ENCODE measurements at regions not wholly inside any gene's neighbourhood (a gene's known extent, or its start where the extent isn't known, plus 50 kb on each side); places are given as distances from the start of the nearest gene placed in this dataset.

DNA sequence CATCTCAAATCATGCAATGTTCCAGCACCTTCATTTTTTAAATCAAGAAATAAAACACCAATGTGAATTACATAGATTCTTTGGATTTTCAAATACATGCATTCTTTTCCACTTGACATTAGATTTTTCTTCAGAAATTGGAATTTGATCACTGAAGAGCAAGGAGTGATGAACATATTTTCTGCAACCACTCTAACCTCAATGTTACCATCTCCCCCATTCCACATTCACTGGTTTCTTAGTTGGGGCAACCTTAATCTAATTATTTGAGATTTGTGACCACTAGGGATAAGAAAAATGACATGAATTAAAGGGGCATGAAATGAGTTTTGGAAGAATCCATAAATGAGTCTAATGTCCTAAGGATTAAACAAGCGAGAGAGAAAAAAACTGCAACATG lies 168.7 kb upstream of the NR5A2 start:
- no peak overlapping the region for H3K9ac ChIP-seq (ENCODE audit: extremely low read depth, low read length, poor library complexity, severe bottlenecking)
- Mint-ChIP-seq H3K4me1 (peaks cover 10% of the 10 kb centered on the region), H3K9me3 (no peaks in the 10 kb centered on the region), H3K36me3 (ENCODE audit: low read depth) (no peaks in the 10 kb centered on the region), H3K27me3 (ENCODE audit: insufficient read depth) (no peaks in the 10 kb centered on the region), H3K27ac (no peak overlapping the region), H3K4me3 (no peak overlapping the region)
- no peaks in the 10 kb centered on the region for H3K27me3 ChIP-seq (ENCODE audit: control insufficient read depth, insufficient read depth, low read length, poor library complexity, severe bottlenecking)
- no peaks in the 10 kb centered on the region for H3K36me3 ChIP-seq (ENCODE audit: control insufficient read depth, insufficient read depth, low read length)
- H3K9me3 ChIP-seq (ENCODE audit: control insufficient read depth, low read length) = no peaks in the 10 kb centered on the region
- TF ChIP-seq, protein P1, sequence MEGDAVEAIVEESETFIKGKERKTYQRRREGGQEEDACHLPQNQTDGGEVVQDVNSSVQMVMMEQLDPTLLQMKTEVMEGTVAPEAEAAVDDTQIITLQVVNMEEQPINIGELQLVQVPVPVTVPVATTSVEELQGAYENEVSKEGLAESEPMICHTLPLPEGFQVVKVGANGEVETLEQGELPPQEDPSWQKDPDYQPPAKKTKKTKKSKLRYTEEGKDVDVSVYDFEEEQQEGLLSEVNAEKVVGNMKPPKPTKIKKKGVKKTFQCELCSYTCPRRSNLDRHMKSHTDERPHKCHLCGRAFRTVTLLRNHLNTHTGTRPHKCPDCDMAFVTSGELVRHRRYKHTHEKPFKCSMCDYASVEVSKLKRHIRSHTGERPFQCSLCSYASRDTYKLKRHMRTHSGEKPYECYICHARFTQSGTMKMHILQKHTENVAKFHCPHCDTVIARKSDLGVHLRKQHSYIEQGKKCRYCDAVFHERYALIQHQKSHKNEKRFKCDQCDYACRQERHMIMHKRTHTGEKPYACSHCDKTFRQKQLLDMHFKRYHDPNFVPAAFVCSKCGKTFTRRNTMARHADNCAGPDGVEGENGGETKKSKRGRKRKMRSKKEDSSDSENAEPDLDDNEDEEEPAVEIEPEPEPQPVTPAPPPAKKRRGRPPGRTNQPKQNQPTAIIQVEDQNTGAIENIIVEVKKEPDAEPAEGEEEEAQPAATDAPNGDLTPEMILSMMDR (conservative IDR thresholded peaks at IDR 0.05) = no peak
- H3K27ac ChIP-seq (ENCODE audit: low read depth, low read length) = no peak overlapping the region
- DNase-seq = no peak
- H3K4me1 ChIP-seq (ENCODE audit: control insufficient read depth, insufficient read depth, low read length) = peaks cover 3% of the 10 kb centered on the region
- WGBS, 2 experiments (ENCODE audit: insufficient coverage in 1 of 2, insufficient read length in 1 of 2) = 96 to 100% methylated on average over 1 of the region's 1 CpG
- H3K4me3 ChIP-seq (ENCODE audit: low read length) = no peak overlapping the region

- TF ChIP-seq, protein P1 (conservative IDR thresholded peaks at IDR 0.05) = no peak
- Mint-ChIP-seq H3K27ac (no peak overlapping the region), H3K36me3 (ENCODE audit: low read depth) (no peaks in the 10 kb centered on the region), H3K4me3 (no peak overlapping the region), H3K4me1 (peaks cover 10% of the 10 kb centered on the region), H3K9me3 (no peaks in the 10 kb centered on the region), H3K27me3 (ENCODE audit: insufficient read depth) (no peaks in the 10 kb centered on the region)
- 90 to 92% methylated on average over 3 of the region's 3 CpGs for WGBS, 2 experiments (ENCODE audit: insufficient coverage in 1 of 2, insufficient read length in 1 of 2)
- Histone ChIP-seq H3K4me1 (ENCODE audit: control insufficient read depth, insufficient read depth, low read length) (peaks cover 3% of the 10 kb centered on the region), H3K9me3 (ENCODE audit: control insufficient read depth, low read length) (no peaks in the 10 kb centered on the region), H3K27me3 (ENCODE audit: control insufficient read depth, insufficient read depth, low read length, poor library complexity, severe bottlenecking) (no peaks in the 10 kb centered on the region), H3K9ac (ENCODE audit: extremely low read depth, low read length, poor library complexity, severe bottlenecking) (no peak overlapping the region), H3K4me3 (ENCODE audit: low read length) (no peak overlapping the region), H3K36me3 (ENCODE audit: control insufficient read depth, insufficient read depth, low read length) (no peaks in the 10 kb centered on the region), H3K27ac (ENCODE audit: low read depth, low read length) (no peak overlapping the region)
- no peak for DNase-seq
Observed at GRCh38 chr1:199859491-199859933, 168.0 kb upstream of the NR5A2 start.

DNA sequence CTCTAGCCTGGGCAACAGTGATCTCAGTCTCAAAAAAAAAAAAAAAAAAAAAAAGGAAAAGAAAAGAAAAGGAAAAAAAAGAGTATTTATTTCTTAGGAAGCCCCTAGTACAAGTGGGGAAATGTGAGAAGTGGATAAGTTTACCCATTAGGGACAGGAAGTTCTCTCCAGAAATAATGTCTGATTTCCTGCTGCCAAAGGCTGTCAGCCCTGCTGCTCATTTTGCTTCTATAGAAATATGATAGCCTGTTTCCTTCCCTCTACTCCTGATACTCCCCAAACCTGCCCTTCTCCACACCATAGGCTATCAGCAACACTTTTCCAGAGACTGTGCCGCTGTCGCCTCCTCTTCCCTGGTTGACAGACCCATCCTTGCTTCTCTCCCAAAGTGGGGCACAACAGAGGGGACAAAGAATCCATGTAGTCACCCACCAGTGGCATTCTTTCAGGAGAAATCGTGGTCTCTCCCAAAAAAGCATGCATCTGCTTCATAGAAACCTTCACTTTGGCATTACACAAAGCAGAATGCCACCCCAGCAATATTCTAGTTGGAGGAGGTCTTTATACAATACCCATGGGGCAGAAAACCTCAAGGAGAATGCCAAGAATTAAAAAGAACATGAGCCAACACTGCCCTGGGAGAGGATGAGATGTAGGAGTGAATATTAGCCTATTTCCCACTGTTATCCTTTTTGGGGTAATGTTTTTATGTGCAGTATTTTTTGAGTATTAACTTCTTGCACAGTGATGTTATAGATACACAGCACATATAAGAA lies 166.3 kb upstream of the NR5A2 start:
- WGBS, 2 experiments (ENCODE audit: insufficient coverage in 1 of 2, insufficient read length in 1 of 2) = 84% methylated on average over 3 of the region's 3 CpGs; no CpG with 5 or more reads in 1 of the 2 experiments
- H3K27ac Mint-ChIP-seq = no peak overlapping the region

More for the DNA sequence above, 166.3 kb upstream of the NR5A2 start:
- H3K36me3 Mint-ChIP-seq (ENCODE audit: low read depth) = no peaks in the 10 kb centered on the region
- Histone ChIP-seq H3K4me3 (ENCODE audit: low read length) (no peak overlapping the region), H3K4me1 (ENCODE audit: control insufficient read depth, insufficient read depth, low read length) (peaks cover 2% of the 10 kb centered on the region), H3K27ac (ENCODE audit: low read depth, low read length) (no peak overlapping the region), H3K9me3 (ENCODE audit: control insufficient read depth, low read length) (no peaks in the 10 kb centered on the region), H3K27me3 (ENCODE audit: control insufficient read depth, insufficient read depth, low read length, poor library complexity, severe bottlenecking) (no peaks in the 10 kb centered on the region), H3K36me3 (ENCODE audit: control insufficient read depth, insufficient read depth, low read length) (no peaks in the 10 kb centered on the region), H3K9ac (ENCODE audit: extremely low read depth, low read length, poor library complexity, severe bottlenecking) (no peak overlapping the region)
- H3K4me3 Mint-ChIP-seq = no peak overlapping the region
- TF ChIP-seq, protein P1 (conservative IDR thresholded peaks at IDR 0.05) = no peak
- DNase-seq = no peak
- H3K27me3 Mint-ChIP-seq (ENCODE audit: insufficient read depth) = no peaks in the 10 kb centered on the region
- no peaks in the 10 kb centered on the region for H3K9me3 Mint-ChIP-seq
- H3K4me1 Mint-ChIP-seq = peaks cover 3% of the 10 kb centered on the region

Measured in endodermal cell (in vitro differentiated cells).